GM23248 (cell line): ENCODE measurements at regions not wholly inside any gene's neighbourhood (a gene's known extent, or its start where the extent isn't known, plus 50 kb on each side); places are given as distances from the start of the nearest gene placed in this dataset.

Experiments
- DNase-seq: peaks from one replicate; pipeline ENCODE4 v3.0.0-alpha.2; 2015
- H2AFZ ChIP-seq: fragments of 200-600 bp; sonication (generic); 2 replicates; pipeline ENCODE4 v1.6.1; 2016; ENCODE audit warnings: antibody characterized with exemption
- H3F3A ChIP-seq: fragments of 200-600 bp; sonication (generic); 2 replicates; pipeline ENCODE4 v1.6.1; 2016; ENCODE audit warnings: mild to moderate bottlenecking, antibody characterized with exemption, mixed run types; ENCODE audit not compliant: insufficient read depth
- H3K27ac ChIP-seq: fragments of 200-600 bp; sonication (generic); 2 replicates; pipeline ENCODE4 v1.5.1; 2016; ENCODE audit warnings: mild to moderate bottlenecking
- H3K27me3 ChIP-seq: fragments of 200-600 bp; sonication (generic); replicated peaks from 2 replicates; pipeline ENCODE4 v1.6.1; 2016; ENCODE audit warnings: mild to moderate bottlenecking; ENCODE audit not compliant: insufficient read depth
- H3K36me3 ChIP-seq: fragments of 200-600 bp; sonication (generic); 2 replicates; pipeline ENCODE4 v1.6.1; 2016; ENCODE audit warnings: low read depth, mild to moderate bottlenecking
- H3K4me1 ChIP-seq: fragments of 200-600 bp; sonication (generic); 2 replicates; pipeline ENCODE4 v1.6.1; 2016; ENCODE audit warnings: mild to moderate bottlenecking; ENCODE audit not compliant: insufficient read depth
- H3K4me2 ChIP-seq: fragments of 200-600 bp; sonication (generic); one replicate; pipeline ENCODE4 v1.6.1; 2016; ENCODE audit warnings: mild to moderate bottlenecking; ENCODE audit not compliant: unreplicated experiment
- H3K4me3 ChIP-seq: fragments of 200-600 bp; sonication (generic); 2 replicates; pipeline ENCODE4 v1.5.1; 2016; ENCODE audit warnings: mild to moderate bottlenecking
- H3K79me2 ChIP-seq: fragments of 200-600 bp; sonication (generic); 2 replicates; pipeline ENCODE4 v1.6.1; 2016; ENCODE audit warnings: mild to moderate bottlenecking; ENCODE audit not compliant: insufficient read depth
- H3K9ac ChIP-seq: fragments of 200-600 bp; sonication (generic); 2 replicates; pipeline ENCODE4 v1.6.1; 2016; ENCODE audit warnings: mild to moderate bottlenecking
- H3K9me2 ChIP-seq: fragments of 200-600 bp; sonication (generic); 2 replicates; pipeline ENCODE4 v1.6.1; 2016; ENCODE audit warnings: mixed run types, mild to moderate bottlenecking, moderate library complexity; ENCODE audit not compliant: insufficient read depth
- H3K9me3 ChIP-seq: fragments of 200-600 bp; sonication (generic); one replicate; pipeline ENCODE4 v1.6.1; 2017; ENCODE audit warnings: low read depth
- H4K20me1 ChIP-seq: fragments of 200-600 bp; sonication (generic); 2 replicates; pipeline ENCODE4 v1.6.0; 2016; ENCODE audit not compliant: insufficient read depth
- EZH2 ChIP-seq: fragments of 200-600 bp; sonication (generic); IDR thresholded peaks from 2 replicates; pipeline ENCODE4 v1.6.1; 2018; ENCODE audit warnings: antibody characterized with exemption, mild to moderate bottlenecking; ENCODE audit not compliant: insufficient read depth, poor library complexity, severe bottlenecking
- EZH2phosphoT487 ChIP-seq: fragments of 200-600 bp; sonication (generic); IDR thresholded peaks from 2 replicates; pipeline ENCODE4 v1.6.1; 2018; ENCODE audit warnings: antibody characterized with exemption, moderate library complexity, mild to moderate bottlenecking, low read depth; ENCODE audit not compliant: insufficient read depth
- WGBS, 2 experiments: methylation state at CpG; one replicate each; pipeline ENCODE4 v1.1.6; 2015 to 2017; ENCODE audit warnings: low lambda C conversion rate in 2 of 2, low coverage in 1 of 2; ENCODE audit errors: missing lambda C conversion rate in 2 of 2; 5-methylcytosine and 5-hydroxymethylcytosine counted together
- in situ Hi-C: fragments of 300-500 bp; cut with MboI; formaldehyde crosslinking; loops from 2 replicates; pipeline ENCODE4 v1.15.0; 2020

DNA sequence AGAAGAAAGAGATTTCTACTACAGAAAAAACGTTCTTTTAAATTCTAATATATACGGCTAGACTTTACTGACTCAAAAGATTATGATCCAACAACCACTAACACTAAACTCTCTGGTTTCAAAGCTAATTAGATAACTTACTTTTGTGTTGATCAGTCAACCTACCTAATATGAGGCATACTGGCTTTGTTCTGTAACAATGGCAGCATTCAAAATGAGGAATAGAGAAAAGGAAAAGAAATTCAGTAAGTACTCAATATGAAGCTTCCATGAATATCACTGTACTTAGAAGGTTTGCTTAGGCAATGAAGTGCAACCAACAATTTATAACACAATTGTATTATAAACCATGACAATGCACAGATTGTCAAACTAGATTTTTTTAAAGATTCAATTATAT, 430.5 kb upstream of the PMFBP1 start:
- no peaks in the 10 kb centered on the region for H3K4me1 ChIP-seq
- no peak for TF ChIP-seq EZH2
- no peak for TF ChIP-seq EZH2phosphoT487
- no peak overlapping the region for H3K9ac ChIP-seq
- H3K79me2 ChIP-seq: no peaks in the 10 kb centered on the region
- H3K9me2 ChIP-seq: no peaks in the 10 kb centered on the region
- H3F3A ChIP-seq: no peaks in the 10 kb centered on the region
- no peaks in the 10 kb centered on the region for H3K36me3 ChIP-seq
- H3K27me3 ChIP-seq: no peaks in the 10 kb centered on the region
- WGBS, 2 experiments: 79 to 88% methylated on average over 2 of the region's 2 CpGs
- H3K27ac ChIP-seq: no peak overlapping the region
- no peak for DNase-seq
- no peaks in the 10 kb centered on the region for H3K9me3 ChIP-seq
- no peak overlapping the region for H3K4me2 ChIP-seq
- H4K20me1 ChIP-seq: no peaks in the 10 kb centered on the region
- H2AFZ ChIP-seq: no peak overlapping the region
- in situ Hi-C loops: no loop called here
- no peak overlapping the region for H3K4me3 ChIP-seq

DNA sequence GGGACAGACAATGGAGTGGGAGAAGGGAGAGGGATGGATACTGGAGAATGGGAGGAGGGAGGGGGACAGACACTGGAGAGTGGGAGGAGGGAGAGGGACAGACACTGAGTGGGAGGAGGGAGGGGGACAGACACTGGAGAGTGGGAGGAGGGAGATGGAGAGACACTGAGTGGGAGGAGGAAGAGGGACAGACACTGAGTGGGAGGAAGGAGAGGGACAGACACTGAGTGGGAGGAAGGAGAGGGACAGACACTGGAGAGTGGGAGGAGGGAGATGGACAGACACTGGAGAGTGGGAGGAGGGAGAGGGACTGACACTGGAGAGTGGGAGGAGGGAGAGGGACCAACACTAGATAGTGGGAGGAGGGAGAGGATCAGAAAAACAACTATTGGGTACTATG, 426.7 kb upstream of the PMFBP1 start:
- Histone ChIP-seq H3F3A (no peaks in the 10 kb centered on the region), H3K4me2 (no peak overlapping the region), H3K27me3 (no peaks in the 10 kb centered on the region), H4K20me1 (no peaks in the 10 kb centered on the region), H2AFZ (no peak overlapping the region), H3K9me3 (no peaks in the 10 kb centered on the region), H3K9ac (no peak overlapping the region), H3K27ac (no peak overlapping the region), H3K36me3 (no peaks in the 10 kb centered on the region), H3K4me1 (no peaks in the 10 kb centered on the region), H3K79me2 (no peaks in the 10 kb centered on the region), H3K4me3 (no peak overlapping the region), H3K9me2 (no peaks in the 10 kb centered on the region)
- in situ Hi-C loops: no loop called here
- no peak for TF ChIP-seq EZH2
- no peak for DNase-seq

DNA sequence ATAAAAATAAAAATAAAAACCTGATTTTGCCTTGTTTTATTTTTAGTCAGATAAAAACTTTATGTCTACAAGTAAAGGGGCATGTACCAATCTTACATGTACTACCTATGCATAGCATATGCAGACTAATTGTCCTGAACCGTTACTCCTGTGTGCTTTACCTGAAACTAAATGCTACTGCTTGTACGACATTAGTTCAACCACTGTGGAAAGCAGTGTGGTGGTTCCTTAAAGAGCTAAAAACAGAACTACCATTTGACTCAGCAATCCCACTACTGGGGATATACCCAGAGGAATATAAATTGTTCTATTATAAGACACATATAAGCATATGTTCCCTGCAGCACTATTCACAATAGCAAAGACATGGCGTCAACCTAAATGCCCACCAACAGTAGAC, 426.0 kb upstream of the PMFBP1 start:
- WGBS, 2 experiments: 93 to 97% methylated on average over 3 of the region's 3 CpGs

DNA sequence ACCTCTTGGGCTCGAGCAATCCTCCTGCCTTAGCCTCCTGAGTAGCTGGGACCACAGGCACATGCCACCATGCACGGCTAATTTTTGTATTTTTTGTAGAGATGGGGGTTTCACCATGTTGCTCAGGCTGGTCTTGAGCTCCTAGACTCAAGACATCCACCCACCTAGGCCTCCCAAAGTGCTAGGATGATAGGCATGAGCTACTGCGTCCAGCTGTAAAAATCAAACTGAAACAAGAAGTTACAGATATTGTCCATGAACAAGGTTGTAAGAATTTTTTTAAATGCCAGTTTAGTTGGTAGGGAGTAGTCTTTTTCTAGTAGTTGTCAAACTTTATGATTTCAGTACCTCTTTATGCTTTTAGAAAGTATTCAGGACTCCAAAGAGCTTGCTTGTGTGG, 424.4 kb upstream of the PMFBP1 start:
- no peaks in the 10 kb centered on the region for H3K9me2 ChIP-seq
- in situ Hi-C loops: no loop called here
- no peaks in the 10 kb centered on the region for H3K27me3 ChIP-seq
- WGBS, 2 experiments: 87 to 89% methylated on average over 3 of the region's 3 CpGs
- no peaks in the 10 kb centered on the region for H4K20me1 ChIP-seq
- no peaks in the 10 kb centered on the region for H3K36me3 ChIP-seq
- H3K79me2 ChIP-seq: no peaks in the 10 kb centered on the region
- no peaks in the 10 kb centered on the region for H3K9me3 ChIP-seq
- H3K27ac ChIP-seq: no peak overlapping the region
- no peak overlapping the region for H3K4me3 ChIP-seq
- no peak overlapping the region for H2AFZ ChIP-seq
- no peak for DNase-seq
- H3K9ac ChIP-seq: no peak overlapping the region
- TF ChIP-seq EZH2phosphoT487 (no peak), EZH2 (no peak)
- no peaks in the 10 kb centered on the region for H3K4me1 ChIP-seq
- H3K4me2 ChIP-seq: no peak overlapping the region
- H3F3A ChIP-seq: no peaks in the 10 kb centered on the region

More for the DNA sequence above, 426.0 kb upstream of the PMFBP1 start:
- Histone ChIP-seq H3F3A (no peaks in the 10 kb centered on the region), H4K20me1 (no peaks in the 10 kb centered on the region), H3K4me1 (no peaks in the 10 kb centered on the region), H2AFZ (no peak overlapping the region), H3K4me2 (no peak overlapping the region), H3K27ac (no peak overlapping the region), H3K9ac (no peak overlapping the region), H3K27me3 (no peaks in the 10 kb centered on the region), H3K4me3 (no peak overlapping the region), H3K9me3 (no peaks in the 10 kb centered on the region), H3K9me2 (no peaks in the 10 kb centered on the region), H3K79me2 (no peaks in the 10 kb centered on the region), H3K36me3 (no peaks in the 10 kb centered on the region)
- DNase-seq: no peak
- TF ChIP-seq EZH2phosphoT487: no peak
- TF ChIP-seq EZH2: no peak
- in situ Hi-C loops: no loop called here

DNA sequence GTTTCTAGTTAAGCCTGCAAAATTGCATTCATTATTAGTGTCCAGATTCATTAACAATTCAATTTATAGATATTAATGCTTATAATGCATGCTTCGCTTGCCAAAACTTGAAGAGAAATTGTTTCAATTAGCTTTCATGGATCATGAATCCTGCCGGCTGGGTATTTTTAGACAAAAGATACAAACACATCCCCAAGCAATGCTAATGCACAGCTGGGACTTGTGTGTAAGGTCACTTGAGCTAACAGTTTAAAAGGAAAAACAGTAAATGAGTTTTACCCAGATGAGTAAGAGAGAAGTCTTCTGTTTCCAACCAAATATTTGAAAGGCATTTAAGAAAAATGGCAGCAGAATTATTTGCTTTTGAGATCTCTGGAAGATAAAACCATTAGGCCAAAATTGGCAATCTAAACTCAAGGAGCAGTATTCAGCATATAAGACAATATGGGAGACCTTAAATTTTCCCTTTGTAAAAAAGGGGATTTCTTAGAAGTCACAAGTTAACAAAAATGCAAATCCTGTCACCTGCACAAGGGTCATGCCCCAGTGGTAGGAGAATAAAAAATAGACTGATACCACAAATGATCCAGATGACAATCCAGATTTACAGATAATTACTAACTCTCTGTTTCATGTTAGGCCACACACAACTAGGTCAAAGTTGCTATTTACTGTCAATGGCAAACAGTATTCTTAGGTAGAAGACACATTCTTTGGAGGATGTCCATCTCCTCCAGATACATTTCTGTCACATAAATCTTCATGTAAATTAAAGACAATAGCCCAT, 418.4 kb upstream of the PMFBP1 start:
- H3F3A ChIP-seq: no peaks in the 10 kb centered on the region
- no peak overlapping the region for H2AFZ ChIP-seq
- in situ Hi-C loops: no loop called here
- 44 to 48% methylated on average over 2 of the region's 2 CpGs for WGBS, 2 experiments
- no peak overlapping the region for H3K4me3 ChIP-seq
- no peaks in the 10 kb centered on the region for H3K9me2 ChIP-seq
- no peaks in the 10 kb centered on the region for H3K27me3 ChIP-seq
- no peaks in the 10 kb centered on the region for H3K4me1 ChIP-seq
- H3K27ac ChIP-seq: no peak overlapping the region
- H3K9ac ChIP-seq: no peak overlapping the region
- DNase-seq: no peak
- H4K20me1 ChIP-seq: no peaks in the 10 kb centered on the region
- H3K4me2 ChIP-seq: no peak overlapping the region
- H3K9me3 ChIP-seq: no peaks in the 10 kb centered on the region
- no peaks in the 10 kb centered on the region for H3K79me2 ChIP-seq
- TF ChIP-seq EZH2 (no peak), EZH2phosphoT487 (no peak)
- no peaks in the 10 kb centered on the region for H3K36me3 ChIP-seq
